ENCODE measurements at regions not wholly inside any gene's neighbourhood (a gene's known extent, or its start where the extent isn't known, plus 50 kb on each side); places are given as distances from the start of the nearest gene placed in this dataset.

DNA sequence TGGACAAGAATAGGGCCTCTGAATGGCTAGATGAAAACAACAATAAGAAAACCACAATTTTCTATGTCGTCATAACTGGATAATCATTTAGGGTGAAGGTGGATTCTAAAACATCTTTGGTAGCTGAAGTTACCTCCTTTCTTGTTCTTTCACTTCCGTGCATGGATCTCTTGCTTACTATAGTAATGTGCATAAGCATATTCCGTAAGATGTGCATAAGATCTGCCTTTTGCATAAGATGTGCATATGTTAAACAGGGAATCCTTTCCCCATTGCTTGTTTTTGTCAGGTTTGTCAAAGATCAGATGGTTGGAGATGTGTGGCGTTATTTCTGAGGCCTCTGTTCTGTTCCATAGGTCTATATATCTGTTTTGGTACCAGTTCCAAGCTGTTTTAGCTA is 353.6 kb downstream of the MTX2 start:
- no peak for TF ChIP-seq EZH2phosphoT487 (IDR thresholded peaks at IDR 0.05; ENCODE audit: borderline replicate concordance, low read length)
- TF ChIP-seq, protein P1, sequence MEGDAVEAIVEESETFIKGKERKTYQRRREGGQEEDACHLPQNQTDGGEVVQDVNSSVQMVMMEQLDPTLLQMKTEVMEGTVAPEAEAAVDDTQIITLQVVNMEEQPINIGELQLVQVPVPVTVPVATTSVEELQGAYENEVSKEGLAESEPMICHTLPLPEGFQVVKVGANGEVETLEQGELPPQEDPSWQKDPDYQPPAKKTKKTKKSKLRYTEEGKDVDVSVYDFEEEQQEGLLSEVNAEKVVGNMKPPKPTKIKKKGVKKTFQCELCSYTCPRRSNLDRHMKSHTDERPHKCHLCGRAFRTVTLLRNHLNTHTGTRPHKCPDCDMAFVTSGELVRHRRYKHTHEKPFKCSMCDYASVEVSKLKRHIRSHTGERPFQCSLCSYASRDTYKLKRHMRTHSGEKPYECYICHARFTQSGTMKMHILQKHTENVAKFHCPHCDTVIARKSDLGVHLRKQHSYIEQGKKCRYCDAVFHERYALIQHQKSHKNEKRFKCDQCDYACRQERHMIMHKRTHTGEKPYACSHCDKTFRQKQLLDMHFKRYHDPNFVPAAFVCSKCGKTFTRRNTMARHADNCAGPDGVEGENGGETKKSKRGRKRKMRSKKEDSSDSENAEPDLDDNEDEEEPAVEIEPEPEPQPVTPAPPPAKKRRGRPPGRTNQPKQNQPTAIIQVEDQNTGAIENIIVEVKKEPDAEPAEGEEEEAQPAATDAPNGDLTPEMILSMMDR (conservative IDR thresholded peaks at IDR 0.05; ENCODE audit: low read depth, low read length): no peak
